ENCODE measurements at regions not wholly inside any gene's neighbourhood (a gene's known extent, or its start where the extent isn't known, plus 50 kb on each side); places are given as distances from the start of the nearest gene placed in this dataset.

DNA sequence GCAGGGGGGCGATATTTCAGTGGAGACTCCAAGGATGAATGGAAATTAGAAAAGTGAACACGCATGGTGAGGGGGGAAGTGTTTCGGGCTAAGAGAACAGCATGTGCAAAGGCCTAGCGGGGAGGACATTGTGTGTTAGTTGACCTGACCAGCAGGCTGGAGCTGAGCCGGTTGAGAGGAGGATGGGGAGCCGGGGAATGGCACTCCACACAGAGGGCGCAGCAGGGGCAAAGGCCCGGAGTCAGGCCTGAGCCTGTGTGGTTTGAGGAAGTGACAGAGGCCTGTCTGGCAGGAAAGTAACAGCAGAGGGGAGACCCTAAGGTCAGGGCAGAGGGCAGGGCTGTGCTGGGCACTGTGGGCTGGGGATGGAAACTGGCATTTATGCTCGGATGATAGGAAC lies 83.2 kb upstream of the ZNF479 start:
- no peak overlapping the region for H2BK15ac ChIP-seq (ENCODE audit: low read length)
- no peak overlapping the region for H3K9ac ChIP-seq (replicated peaks in 1 of 4; ENCODE audit: extremely low read depth in 1 of 4, low read depth in 3 of 4, low read length in 3 of 4)
- no peak overlapping the region for H3K18ac ChIP-seq (ENCODE audit: extremely low read depth, low read length)
- ChIA-PET POLR2A (ENCODE audit: partially characterized antibody) (no interaction called here), CTCF (ENCODE audit: partially characterized antibody) (no interaction called here)
- no peak overlapping the region for H2AFZ ChIP-seq (ENCODE audit: low read length)
- H4K20me1 ChIP-seq (replicated peaks in 1 of 2; ENCODE audit: control insufficient read depth in 1 of 2, insufficient read depth in 2 of 2, low read length in 2 of 2), result no peaks in the 10 kb centered on the region
- H3K4me1 ChIP-seq (replicated peaks in 1 of 4; ENCODE audit: control insufficient read depth in 3 of 4, insufficient read depth in 4 of 4, low read length in 3 of 4), result no peaks in the 10 kb centered on the region
- no peak overlapping the region for H3K4me3 ChIP-seq (ENCODE audit: extremely low read depth in 1 of 4, insufficient read depth in 2 of 4, low read depth in 3 of 4, low read length in 4 of 4)
- H2BK120ac ChIP-seq (replicated peaks; ENCODE audit: low read depth, low read length), result no peak overlapping the region
- no peak overlapping the region for H4K8ac ChIP-seq (ENCODE audit: extremely low read depth, insufficient read depth, low read length)
- H3K79me1 ChIP-seq (ENCODE audit: low read depth, low read length), result no peaks in the 10 kb centered on the region
- no peaks in the 10 kb centered on the region for H3K27me3 ChIP-seq (replicated peaks in 1 of 4; ENCODE audit: control insufficient read depth in 3 of 4, extremely low read depth in 1 of 4, insufficient read depth in 3 of 4, low read length in 3 of 4)
- no peak overlapping the region for H3K4me2 ChIP-seq (ENCODE audit: insufficient read depth in 1 of 2, low read depth in 2 of 2, low read length in 2 of 2)
- H4K5ac ChIP-seq (ENCODE audit: insufficient read length, low read depth, low read length), result no peak overlapping the region
- peaks cover 60 to 92% of the 10 kb centered on the region in 2 experiments; a peak in 3 of 4 replicates for H3K9me3 ChIP-seq (ENCODE audit: insufficient read depth in 2 of 2, low read depth in 1 of 2, low read length in 1 of 2)
- H3K79me2 ChIP-seq (ENCODE audit: control insufficient read depth in 1 of 2, insufficient read depth in 2 of 2, low read length in 2 of 2), result no peaks in the 10 kb centered on the region
- H3K36me3 ChIP-seq (ENCODE audit: control insufficient read depth in 2 of 4, insufficient read depth in 4 of 4, low read length in 3 of 4), result no peaks in the 10 kb centered on the region
- H2AK5ac ChIP-seq (ENCODE audit: low read depth, low read length), result no peak overlapping the region
- H4K91ac ChIP-seq (replicated peaks; ENCODE audit: insufficient read length, low read length), result no peak overlapping the region
- no peak overlapping the region for H3K14ac ChIP-seq (ENCODE audit: insufficient read length)
- H3K27ac ChIP-seq (ENCODE audit: low read depth, low read length), result no peak overlapping the region
- H3K4ac ChIP-seq (replicated peaks; ENCODE audit: insufficient read length, low read depth, low read length), result no peak overlapping the region
- no peak overlapping the region for H3K23ac ChIP-seq (ENCODE audit: insufficient read length)
- H3K23me2 ChIP-seq (ENCODE audit: low read depth, low read length), result no peaks in the 10 kb centered on the region
- TF ChIP-seq ATF2 (IDR thresholded peaks at IDR 0.05; ENCODE audit: low read length) (no peak), PHF8 (conservative IDR thresholded peaks at IDR 0.05; ENCODE audit: low read depth, low read length) (no peak), SRF (IDR thresholded peaks at IDR 0.05; ENCODE audit: low read depth, low read length) (no peak), SAP30 (IDR thresholded peaks at IDR 0.05; ENCODE audit: insufficient read depth, insufficient replicate concordance, low read length) (no peak), SIRT6 (IDR thresholded peaks at IDR 0.05; ENCODE audit: low read length) (no peak), HDAC6 (IDR thresholded peaks at IDR 0.05; ENCODE audit: low read depth, low read length) (no peak), TEAD4 (IDR thresholded peaks at IDR 0.05; ENCODE audit: low read depth, low read length) (no peak), YY1 (IDR thresholded peaks at IDR 0.05; ENCODE audit: low read depth, low read length) (no peak), BCL11A (IDR thresholded peaks at IDR 0.05; ENCODE audit: low read depth in 2 of 2, low read length in 2 of 2) (no peak), CTBP2 (IDR thresholded peaks at IDR 0.05; ENCODE audit: borderline replicate concordance, insufficient read depth, insufficient read length, low read length) (no peak), BRCA1 (IDR thresholded peaks at IDR 0.05; ENCODE audit: low read depth, low read length) (no peak), FOSL1 (IDR thresholded peaks at IDR 0.05; ENCODE audit: insufficient read depth, low read depth, low read length) (no peak), TBP (IDR thresholded peaks at IDR 0.05; ENCODE audit: low read depth, low read length) (no peak), ASH2L (IDR thresholded peaks at IDR 0.05; ENCODE audit: low read length) (no peak)
- no peak for FAIRE-seq
- no peak overlapping the region for H2BK12ac ChIP-seq (ENCODE audit: low read depth, low read length)
- 75% methylated on average over 9 of the region's 9 CpGs; no CpG with 5 or more reads in 1 of the 2 experiments for WGBS, 2 experiments (ENCODE audit: extremely low coverage in 1 of 2, insufficient coverage in 1 of 2, insufficient read length in 1 of 2, insufficient replicate concordance in 2 of 2, low coverage in 1 of 2, low lambda C conversion rate in 2 of 2, missing lambda C conversion rate in 1 of 2)
- no peak overlapping the region for H2BK5ac ChIP-seq (ENCODE audit: low read depth, low read length)
- no peak for DNase-seq (ENCODE audit: low read depth in 1 of 2, low spot score in 2 of 2)
- H2BK20ac ChIP-seq (ENCODE audit: low read length), result no peak overlapping the region
- H3K56ac ChIP-seq (replicated peaks; ENCODE audit: insufficient read length, low read depth, low read length), result no peak overlapping the region

All from H1 (cell line).